ENCODE measurements at regions not wholly inside any gene's neighbourhood (a gene's known extent, or its start where the extent isn't known, plus 50 kb on each side); places are given as distances from the start of the nearest gene placed in this dataset.
"Not testable (repeated sequence)": the region's sequence is repeated elsewhere in the genome, so short reads cannot be mapped to it uniquely, and the experiment has no call there.

DNA sequence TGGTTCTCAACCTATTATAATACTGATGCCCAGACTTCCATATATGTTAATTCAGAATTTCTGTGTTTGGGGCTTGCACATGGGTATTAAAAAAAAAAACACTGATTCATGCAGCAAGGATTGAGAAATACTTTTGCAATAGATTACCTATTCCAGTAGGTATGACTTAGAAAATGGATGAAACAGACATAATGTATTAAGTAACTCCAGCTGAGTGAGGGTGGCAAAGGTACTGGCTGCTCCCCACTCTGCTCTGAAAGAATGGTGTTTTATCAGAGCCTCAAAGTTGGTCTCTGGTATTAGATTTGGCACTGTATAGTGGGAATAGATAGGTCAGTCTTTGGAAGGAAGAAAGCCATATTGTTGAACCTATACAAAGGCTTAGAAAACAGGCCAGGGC, 234.3 kb upstream of the FOLH1 start:
- no peak overlapping the region for H3K4me3 ChIP-seq (ENCODE audit: low read depth, low read length)
- H3K36me3 ChIP-seq (ENCODE audit: control insufficient read depth in 2 of 2, insufficient read depth in 1 of 2, low read length in 2 of 2): no peaks in the 10 kb centered on the region
- TF ChIP-seq OSR2 (tag by site-specific recombination; IDR thresholded peaks at IDR 0.05) (no peak), ZNF529 (tag by site-specific recombination; IDR thresholded peaks at IDR 0.05; ENCODE audit: insufficient replicate concordance) (no peak), ZNF157 (tag by site-specific recombination; IDR thresholded peaks at IDR 0.05) (no peak), ZNF175 (tag by site-specific recombination; IDR thresholded peaks at IDR 0.05) (no peak), SETDB1 (IDR thresholded peaks at IDR 0.05; ENCODE audit: insufficient read length, low read length) (no peak), HOXC10 (CRISPR knock-in tag; IDR thresholded peaks at IDR 0.05) (no peak), ZNF416 (tag by site-specific recombination; IDR thresholded peaks at IDR 0.05) (no peak), ZNF654 (tag by site-specific recombination; IDR thresholded peaks at IDR 0.05; ENCODE audit: low read depth) (no peak), ZNF146 (tag by site-specific recombination; IDR thresholded peaks at IDR 0.05) (no peak), ZBTB1 (tag by site-specific recombination; IDR thresholded peaks at IDR 0.05) (no peak), ZNF202 (tag by site-specific recombination; IDR thresholded peaks at IDR 0.05; ENCODE audit: borderline replicate concordance) (no peak), KLF10 (tag by site-specific recombination; IDR thresholded peaks at IDR 0.05) (no peak), ZNF211 (tag by site-specific recombination; IDR thresholded peaks at IDR 0.05; ENCODE audit: low read depth) (no peak), ZBTB8A (tag by site-specific recombination; IDR thresholded peaks at IDR 0.05) (no peak)
- TF ChIP-seq, protein P1, sequence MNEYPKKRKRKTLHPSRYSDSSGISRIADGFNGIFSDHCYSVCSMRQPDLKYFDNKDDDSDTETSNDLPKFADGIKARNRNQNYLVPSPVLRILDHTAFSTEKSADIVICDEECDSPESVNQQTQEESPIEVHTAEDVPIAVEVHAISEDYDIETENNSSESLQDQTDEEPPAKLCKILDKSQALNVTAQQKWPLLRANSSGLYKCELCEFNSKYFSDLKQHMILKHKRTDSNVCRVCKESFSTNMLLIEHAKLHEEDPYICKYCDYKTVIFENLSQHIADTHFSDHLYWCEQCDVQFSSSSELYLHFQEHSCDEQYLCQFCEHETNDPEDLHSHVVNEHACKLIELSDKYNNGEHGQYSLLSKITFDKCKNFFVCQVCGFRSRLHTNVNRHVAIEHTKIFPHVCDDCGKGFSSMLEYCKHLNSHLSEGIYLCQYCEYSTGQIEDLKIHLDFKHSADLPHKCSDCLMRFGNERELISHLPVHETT (tag by site-specific recombination; IDR thresholded peaks at IDR 0.05): no peak
- TF ChIP-seq, protein P2, sequence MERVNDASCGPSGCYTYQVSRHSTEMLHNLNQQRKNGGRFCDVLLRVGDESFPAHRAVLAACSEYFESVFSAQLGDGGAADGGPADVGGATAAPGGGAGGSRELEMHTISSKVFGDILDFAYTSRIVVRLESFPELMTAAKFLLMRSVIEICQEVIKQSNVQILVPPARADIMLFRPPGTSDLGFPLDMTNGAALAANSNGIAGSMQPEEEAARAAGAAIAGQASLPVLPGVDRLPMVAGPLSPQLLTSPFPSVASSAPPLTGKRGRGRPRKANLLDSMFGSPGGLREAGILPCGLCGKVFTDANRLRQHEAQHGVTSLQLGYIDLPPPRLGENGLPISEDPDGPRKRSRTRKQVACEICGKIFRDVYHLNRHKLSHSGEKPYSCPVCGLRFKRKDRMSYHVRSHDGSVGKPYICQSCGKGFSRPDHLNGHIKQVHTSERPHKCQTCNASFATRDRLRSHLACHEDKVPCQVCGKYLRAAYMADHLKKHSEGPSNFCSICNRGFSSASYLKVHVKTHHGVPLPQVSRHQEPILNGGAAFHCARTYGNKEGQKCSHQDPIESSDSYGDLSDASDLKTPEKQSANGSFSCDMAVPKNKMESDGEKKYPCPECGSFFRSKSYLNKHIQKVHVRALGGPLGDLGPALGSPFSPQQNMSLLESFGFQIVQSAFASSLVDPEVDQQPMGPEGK (tag by site-specific recombination; IDR thresholded peaks at IDR 0.05): no peak
- no peak overlapping the region for H3K27ac ChIP-seq (ENCODE audit: extremely low read depth, low read depth, low read length)
- ChIA-PET CTCF (no interaction called here), POLR2A (no interaction called here)
- no peaks in the 10 kb centered on the region for H3K9me3 ChIP-seq (ENCODE audit: control insufficient read depth, insufficient read depth, low read depth, low read length)
- H3K4me1 ChIP-seq (ENCODE audit: control insufficient read depth, insufficient read depth, low read length): no peaks in the 10 kb centered on the region

DNA sequence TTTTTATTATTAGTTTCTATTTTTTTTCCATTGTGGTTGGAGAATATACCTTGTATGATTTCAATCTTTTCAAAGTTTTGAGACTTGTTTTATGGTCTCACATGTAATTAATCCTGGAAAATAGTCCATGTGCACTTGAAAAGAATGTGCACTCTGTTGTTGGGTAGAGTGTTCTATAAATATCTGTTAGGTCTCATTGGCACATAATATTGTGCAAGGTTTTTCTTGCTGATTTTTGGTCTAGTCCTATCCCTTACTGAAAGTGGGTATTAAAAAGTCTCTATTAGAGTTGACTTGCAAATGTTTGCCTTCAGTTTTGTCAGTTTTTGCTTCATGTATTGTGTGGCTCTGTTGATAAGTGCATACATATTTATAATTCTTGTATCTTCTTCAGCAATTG, 231.5 kb upstream of the FOLH1 start:
- H3K4me1 ChIP-seq (ENCODE audit: control insufficient read depth, insufficient read depth, low read length); CTCF ChIA-PET; POLR2A ChIA-PET; H3K36me3 ChIP-seq (ENCODE audit: control insufficient read depth in 2 of 2, insufficient read depth in 1 of 2, low read length in 2 of 2); H3K27ac ChIP-seq (ENCODE audit: extremely low read depth, low read depth, low read length); H3K9me3 ChIP-seq (ENCODE audit: control insufficient read depth, insufficient read depth, low read depth, low read length); H3K4me3 ChIP-seq (ENCODE audit: low read depth, low read length): not testable (repeated sequence)

DNA sequence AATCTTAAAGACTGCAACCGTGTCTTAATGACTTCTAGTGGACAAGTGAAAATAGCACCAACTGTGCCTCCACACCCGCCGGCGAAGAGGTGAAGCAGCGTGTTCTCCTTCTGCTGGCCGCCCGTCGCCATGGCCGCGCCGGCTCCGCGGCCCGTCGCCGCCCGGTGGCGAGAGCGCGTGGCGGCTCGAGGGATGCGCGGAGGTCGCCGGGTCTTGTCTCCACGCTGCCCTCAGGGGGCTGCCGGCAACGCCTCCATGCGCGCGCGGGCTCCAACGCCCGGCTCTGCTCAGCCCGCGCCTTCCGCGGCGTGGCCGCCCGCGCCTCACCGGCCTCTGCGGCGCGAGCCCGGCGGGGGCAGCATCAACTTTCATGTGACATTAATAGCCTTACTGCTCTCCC, 225.9 kb upstream of the FOLH1 start:
- H3K36me3 ChIP-seq (ENCODE audit: control insufficient read depth in 2 of 2, insufficient read depth in 1 of 2, low read length in 2 of 2); H3K4me1 ChIP-seq (ENCODE audit: control insufficient read depth, insufficient read depth, low read length); H3K27ac ChIP-seq (ENCODE audit: extremely low read depth, low read depth, low read length); H3K9me3 ChIP-seq (ENCODE audit: control insufficient read depth, insufficient read depth, low read depth, low read length); CTCF ChIA-PET; H3K4me3 ChIP-seq (ENCODE audit: low read depth, low read length); POLR2A ChIA-PET: not testable (repeated sequence)

DNA sequence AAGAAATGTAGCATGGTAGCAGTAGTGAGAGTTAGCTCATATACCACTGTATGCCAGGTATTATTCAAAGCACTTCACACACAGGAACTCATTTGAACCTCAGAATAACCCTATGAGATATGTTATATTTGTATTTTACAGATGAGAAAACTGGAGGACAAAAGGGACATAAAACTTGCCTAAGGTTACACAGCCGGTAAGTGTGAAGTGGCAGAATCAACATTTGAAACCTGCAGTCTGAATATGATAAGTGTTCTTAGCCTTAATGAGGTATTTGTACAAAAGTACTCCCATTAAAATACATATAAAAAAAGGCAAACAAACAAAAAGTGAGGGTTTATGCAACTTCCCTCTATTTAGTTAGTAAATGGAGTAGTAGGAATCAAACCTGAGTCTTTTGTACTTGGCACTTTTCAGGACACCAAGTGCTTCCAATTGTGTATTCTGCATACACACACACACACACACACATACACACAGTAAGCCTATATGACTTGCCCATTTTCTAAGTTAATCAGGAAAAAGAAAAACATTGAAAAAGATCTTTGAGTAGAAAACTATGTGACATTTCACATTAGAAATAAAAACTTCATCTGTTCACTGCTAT, 223.9 kb upstream of the FOLH1 start:
- ChIA-PET CTCF (no interaction called here), POLR2A (no interaction called here)
- Histone ChIP-seq H3K4me1 (ENCODE audit: control insufficient read depth, insufficient read depth, low read length) (no peaks in the 10 kb centered on the region), H3K27ac (ENCODE audit: extremely low read depth, low read depth, low read length) (no peak overlapping the region), H3K36me3 (ENCODE audit: control insufficient read depth in 2 of 2, insufficient read depth in 1 of 2, low read length in 2 of 2) (no peaks in the 10 kb centered on the region), H3K9me3 (ENCODE audit: control insufficient read depth, insufficient read depth, low read depth, low read length) (no peaks in the 10 kb centered on the region), H3K4me3 (ENCODE audit: low read depth, low read length) (no peak overlapping the region)
- TF ChIP-seq ZNF16 (tag by site-specific recombination; IDR thresholded peaks at IDR 0.05; ENCODE audit: low read depth) (no peak), ZNF768 (tag by site-specific recombination; IDR thresholded peaks at IDR 0.05) (no peak), ZNF184 (tag by site-specific recombination; IDR thresholded peaks at IDR 0.05) (no peak), KLF9 (tag by site-specific recombination; IDR thresholded peaks at IDR 0.05; ENCODE audit: low read depth) (no peak), ZNF707 (tag by site-specific recombination; IDR thresholded peaks at IDR 0.05) (no peak), PRDM1 (tag by site-specific recombination; IDR thresholded peaks at IDR 0.05) (no peak), ZBTB8A (tag by site-specific recombination; IDR thresholded peaks at IDR 0.05) (no peak), ZNF521 (tag by site-specific recombination; IDR thresholded peaks at IDR 0.05) (no peak), ZBTB17 (tag by site-specific recombination; IDR thresholded peaks at IDR 0.05) (no peak), ZNF146 (tag by site-specific recombination; IDR thresholded peaks at IDR 0.05) (no peak)
- TF ChIP-seq, protein P3, sequence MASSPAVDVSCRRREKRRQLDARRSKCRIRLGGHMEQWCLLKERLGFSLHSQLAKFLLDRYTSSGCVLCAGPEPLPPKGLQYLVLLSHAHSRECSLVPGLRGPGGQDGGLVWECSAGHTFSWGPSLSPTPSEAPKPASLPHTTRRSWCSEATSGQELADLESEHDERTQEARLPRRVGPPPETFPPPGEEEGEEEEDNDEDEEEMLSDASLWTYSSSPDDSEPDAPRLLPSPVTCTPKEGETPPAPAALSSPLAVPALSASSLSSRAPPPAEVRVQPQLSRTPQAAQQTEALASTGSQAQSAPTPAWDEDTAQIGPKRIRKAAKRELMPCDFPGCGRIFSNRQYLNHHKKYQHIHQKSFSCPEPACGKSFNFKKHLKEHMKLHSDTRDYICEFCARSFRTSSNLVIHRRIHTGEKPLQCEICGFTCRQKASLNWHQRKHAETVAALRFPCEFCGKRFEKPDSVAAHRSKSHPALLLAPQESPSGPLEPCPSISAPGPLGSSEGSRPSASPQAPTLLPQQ (tag by site-specific recombination; IDR thresholded peaks at IDR 0.05): no peak

All from HEK293 (cell line).